ENCODE measurements at regions not wholly inside any gene's neighbourhood (a gene's known extent, or its start where the extent isn't known, plus 50 kb on each side); places are given as distances from the start of the nearest gene placed in this dataset.

DNA sequence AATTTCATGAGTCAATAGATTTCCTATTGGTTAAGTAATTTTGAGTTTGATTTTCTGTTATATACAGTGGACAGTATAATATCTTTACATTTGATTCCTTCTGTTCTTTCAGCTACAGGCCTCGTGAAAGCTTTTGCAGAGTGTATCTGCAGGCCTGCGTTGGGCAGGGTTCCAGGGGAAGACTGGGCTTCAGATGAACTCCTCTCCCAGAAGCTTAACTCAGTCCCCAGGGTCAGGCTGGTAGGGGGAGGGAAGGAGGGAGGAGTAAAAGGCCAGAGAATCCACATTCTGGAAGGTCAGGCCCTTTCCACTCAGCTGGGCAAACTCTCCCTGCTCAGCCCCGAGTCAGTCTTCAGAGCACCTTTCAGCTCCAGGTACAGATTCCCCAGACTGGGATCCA, 100.4 kb upstream of the NECTIN1 start:
- Histone ChIP-seq H3K4me3 (replicated peaks in 1 of 3) (no peak overlapping the region), H3K36me3 (no peaks in the 10 kb centered on the region), H3K27me3 (no peaks in the 10 kb centered on the region), H3K27ac (no peak overlapping the region), H3K9me3 (no peaks in the 10 kb centered on the region), H3K4me1 (no peaks in the 10 kb centered on the region)
- intact Hi-C loops (cut with DNase I) = no loop called here
- DNase-seq = no peak
- TF ChIP-seq, protein P1, sequence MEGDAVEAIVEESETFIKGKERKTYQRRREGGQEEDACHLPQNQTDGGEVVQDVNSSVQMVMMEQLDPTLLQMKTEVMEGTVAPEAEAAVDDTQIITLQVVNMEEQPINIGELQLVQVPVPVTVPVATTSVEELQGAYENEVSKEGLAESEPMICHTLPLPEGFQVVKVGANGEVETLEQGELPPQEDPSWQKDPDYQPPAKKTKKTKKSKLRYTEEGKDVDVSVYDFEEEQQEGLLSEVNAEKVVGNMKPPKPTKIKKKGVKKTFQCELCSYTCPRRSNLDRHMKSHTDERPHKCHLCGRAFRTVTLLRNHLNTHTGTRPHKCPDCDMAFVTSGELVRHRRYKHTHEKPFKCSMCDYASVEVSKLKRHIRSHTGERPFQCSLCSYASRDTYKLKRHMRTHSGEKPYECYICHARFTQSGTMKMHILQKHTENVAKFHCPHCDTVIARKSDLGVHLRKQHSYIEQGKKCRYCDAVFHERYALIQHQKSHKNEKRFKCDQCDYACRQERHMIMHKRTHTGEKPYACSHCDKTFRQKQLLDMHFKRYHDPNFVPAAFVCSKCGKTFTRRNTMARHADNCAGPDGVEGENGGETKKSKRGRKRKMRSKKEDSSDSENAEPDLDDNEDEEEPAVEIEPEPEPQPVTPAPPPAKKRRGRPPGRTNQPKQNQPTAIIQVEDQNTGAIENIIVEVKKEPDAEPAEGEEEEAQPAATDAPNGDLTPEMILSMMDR (IDR thresholded peaks at IDR 0.05) = no peak
- no peak for TF ChIP-seq POLR2A (IDR thresholded peaks at IDR 0.05)
- WGBS, 2 donors = 59 to 64% methylated on average over 3 of the region's 3 CpGs

DNA sequence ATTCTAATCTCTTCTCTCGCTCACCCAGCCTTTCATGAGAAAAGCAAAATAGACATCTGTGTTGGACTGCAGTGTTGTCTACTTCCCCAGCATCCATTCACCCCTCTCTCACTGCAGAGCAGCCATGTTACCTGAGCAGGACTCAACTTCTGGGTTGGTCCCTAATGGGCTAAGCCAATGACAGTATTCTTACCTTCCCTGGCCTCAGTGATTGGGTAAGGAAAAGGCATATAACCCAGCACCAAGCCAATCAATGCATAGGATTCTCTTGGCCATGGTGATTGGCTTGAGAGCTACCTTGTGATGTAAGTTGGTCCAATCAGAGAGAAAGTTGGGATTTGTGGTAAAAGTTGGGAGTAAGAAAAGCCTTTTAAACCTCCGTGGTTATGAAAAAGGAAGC, 99.8 kb upstream of the NECTIN1 start:
- TF ChIP-seq, protein P1 (IDR thresholded peaks at IDR 0.05) = no peak
- TF ChIP-seq POLR2A (IDR thresholded peaks at IDR 0.05) = no peak
- Histone ChIP-seq H3K4me1 (no peaks in the 10 kb centered on the region), H3K4me3 (replicated peaks in 1 of 3) (no peak overlapping the region), H3K9me3 (no peaks in the 10 kb centered on the region), H3K27ac (no peak overlapping the region), H3K36me3 (no peaks in the 10 kb centered on the region), H3K27me3 (no peaks in the 10 kb centered on the region)
- intact Hi-C loops (cut with DNase I) = no loop called here
- DNase-seq = no peak
- WGBS, 2 donors = 79 to 93% methylated on average over 2 of the region's 2 CpGs

DNA sequence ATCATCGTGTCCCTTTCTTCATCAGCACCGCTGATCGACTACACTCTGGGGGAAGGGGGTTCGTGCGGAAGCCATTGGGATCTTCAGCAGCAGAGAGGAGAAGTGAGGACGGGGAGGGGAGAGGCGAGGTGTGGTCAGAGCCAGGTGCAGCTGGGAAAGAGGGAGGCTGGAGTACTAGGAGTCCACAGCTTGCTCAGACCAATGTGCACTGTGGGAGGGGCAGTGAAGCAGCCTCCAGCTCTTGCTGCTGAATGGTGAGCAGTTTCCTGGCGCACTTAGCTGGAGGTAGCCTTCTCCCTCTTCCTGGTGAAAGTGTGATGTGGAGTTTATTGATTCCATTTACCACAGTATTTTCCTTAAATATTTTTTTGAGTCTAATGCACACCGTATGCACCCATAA, 99.0 kb upstream of the NECTIN1 start:
- intact Hi-C loops (cut with DNase I) = no loop called here
- no peaks in the 10 kb centered on the region for H3K36me3 ChIP-seq
- 72 to 79% methylated on average over 9 of the region's 9 CpGs for WGBS, 2 donors

DNA sequence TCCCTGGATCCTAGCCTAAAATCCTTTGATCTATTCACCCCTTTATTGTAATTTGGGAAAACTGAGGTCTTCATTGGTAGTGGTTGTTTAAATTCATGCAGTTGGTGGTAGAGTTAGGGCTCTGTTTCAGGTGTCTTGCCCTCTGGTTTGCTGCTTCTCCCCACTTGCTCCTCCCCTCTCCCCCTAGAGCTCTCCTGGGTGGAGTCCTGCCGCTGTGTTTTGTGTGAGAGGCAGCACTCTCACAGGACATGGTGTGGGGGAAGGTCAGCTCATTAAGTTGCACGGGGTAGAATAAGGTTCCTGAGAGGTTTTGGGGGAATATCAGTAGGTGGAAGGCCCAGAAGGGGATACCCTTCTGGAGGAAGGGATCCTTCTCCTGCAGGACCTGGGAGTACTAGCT, 98.1 kb upstream of the NECTIN1 start:
- DNase-seq = no peak
- H3K4me1 ChIP-seq = no peaks in the 10 kb centered on the region
- H3K36me3 ChIP-seq = no peaks in the 10 kb centered on the region
- no peak for TF ChIP-seq POLR2A (IDR thresholded peaks at IDR 0.05)
- TF ChIP-seq, protein P1 (IDR thresholded peaks at IDR 0.05) = no peak
- no peak overlapping the region for H3K4me3 ChIP-seq (replicated peaks in 1 of 3)
- intact Hi-C loops (cut with DNase I) = no loop called here
- no peak overlapping the region for H3K27ac ChIP-seq
- H3K27me3 ChIP-seq = no peaks in the 10 kb centered on the region
- no peaks in the 10 kb centered on the region for H3K9me3 ChIP-seq
- WGBS, 2 donors = 7 to 24% methylated on average over 2 of the region's 2 CpGs

More for the DNA sequence above, 99.0 kb upstream of the NECTIN1 start:
- H3K9me3 ChIP-seq = no peaks in the 10 kb centered on the region
- TF ChIP-seq, protein P1 (IDR thresholded peaks at IDR 0.05) = no peak
- no peak for TF ChIP-seq POLR2A (IDR thresholded peaks at IDR 0.05)
- no peak for DNase-seq
- H3K4me3 ChIP-seq (replicated peaks in 1 of 3) = no peak overlapping the region
- no peaks in the 10 kb centered on the region for H3K4me1 ChIP-seq
- H3K27me3 ChIP-seq = no peaks in the 10 kb centered on the region
- H3K27ac ChIP-seq = no peak overlapping the region

DNA sequence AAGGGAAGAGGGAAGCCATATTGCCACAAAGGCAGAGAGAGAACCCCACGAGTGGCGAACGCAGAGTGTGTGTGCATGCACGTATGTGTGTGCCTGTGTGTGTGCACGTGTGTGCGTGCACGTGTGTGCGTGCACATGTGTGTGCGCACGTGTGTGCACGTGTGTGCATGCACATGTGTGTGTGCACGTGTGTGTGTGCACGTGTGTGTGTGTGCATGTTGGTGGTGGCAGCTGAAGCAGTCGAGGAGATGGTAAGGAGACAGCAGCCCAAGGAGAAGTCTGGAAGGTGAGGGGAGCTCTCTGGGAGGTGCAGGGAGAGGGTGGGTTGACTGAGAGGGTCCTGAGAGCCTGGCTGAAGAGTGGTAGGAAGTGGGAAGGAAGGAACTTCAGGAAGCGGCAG, 94.1 kb upstream of the NECTIN1 start:
- no peak for DNase-seq
- Histone ChIP-seq H3K27me3 (no peaks in the 10 kb centered on the region), H3K4me3 (replicated peaks in 1 of 3) (no peak overlapping the region), H3K27ac (no peak overlapping the region), H3K4me1 (no peaks in the 10 kb centered on the region), H3K36me3 (no peaks in the 10 kb centered on the region), H3K9me3 (no peaks in the 10 kb centered on the region)
- 71 to 72% methylated on average over 15 of the region's 15 CpGs for WGBS, 2 donors
- intact Hi-C loops (cut with DNase I) = no loop called here
- no peak for TF ChIP-seq POLR2A (IDR thresholded peaks at IDR 0.05)
- TF ChIP-seq, protein P1 (IDR thresholded peaks at IDR 0.05) = no peak
